B cell (primary cell): ENCODE measurements at regions not wholly inside any gene's neighbourhood (a gene's known extent, or its start where the extent isn't known, plus 50 kb on each side); places are given as distances from the start of the nearest gene placed in this dataset.

Experiments
- ATAC-seq: fragments of 200-7000 bp; cut with Tn5 transposase; one replicate; pipeline ENCODE4 v1.10.0; 2021; ENCODE audit warnings: low read depth, mild to moderate bottlenecking, moderate number of reproducible peaks, moderate library complexity
- CTCF ChIA-PET: fragments of 350-600 bp; sonication (Branson Sonifier 250); formaldehyde crosslinking; loops from one replicate; lab custom pipeline; 2021; ENCODE audit warnings: antibody characterized with exemption, inconsistent platforms; lab: Charles Lee
- POLR2A ChIA-PET: fragments of 350-600 bp; sonication (Branson Sonifier 250); formaldehyde crosslinking; loops from one replicate; lab custom pipeline; 2021; ENCODE audit warnings: antibody characterized with exemption; lab: Charles Lee
- DNase-seq: peaks from one replicate; pipeline ENCODE4 v3.0.0; 2013
- H2AFZ ChIP-seq: 2 replicates; pipeline ENCODE4 v1.6.1; 2012; ENCODE audit warnings: mild to moderate bottlenecking, low read depth, low read length; ENCODE audit not compliant: insufficient read depth, poor library complexity, severe bottlenecking
- H3K27ac ChIP-seq, 2 donors: 1 replicate in 1 of 2; 2 replicates in 1 of 2; pipeline ENCODE4 v1.5.1; 2012 to 2013; ENCODE audit warnings: low read length in 2 of 2, mild to moderate bottlenecking in 2 of 2, moderate library complexity in 1 of 2
- H3K27me3 ChIP-seq, 4 experiments: fragments of 200-600 bp in 1 of 4; sonication (generic) in 1 of 4; replicated peaks in 1 of 4; 1 replicate in 2 of 4; 2 replicates in 2 of 4; pipeline versions ENCODE4 v1.6.1 to v1.7.0; 2013 to 2016; ENCODE audit warnings: low read length in 3 of 4, mild to moderate bottlenecking in 2 of 4, mixed read lengths in 1 of 4, moderate library complexity in 1 of 4; ENCODE audit not compliant: insufficient read depth in 4 of 4, control insufficient read depth in 3 of 4; ENCODE audit errors: control extremely low read depth in 1 of 4
- H3K36me3 ChIP-seq, 2 experiments: replicated peaks in 1 of 2; 1 replicate in 1 of 2; 2 replicates in 1 of 2; pipeline versions ENCODE4 v1.6.1 to v1.7.1; 2013; ENCODE audit warnings: low read length in 1 of 2; ENCODE audit not compliant: insufficient read depth in 2 of 2, control insufficient read depth in 1 of 2; ENCODE audit errors: control extremely low read depth in 1 of 2, extremely low read depth in 1 of 2
- H3K4me1 ChIP-seq, 2 donors: fragments of 200-600 bp in 1 of 2; sonication (generic) in 1 of 2; 1 replicate in 1 of 2; 2 replicates in 1 of 2; pipeline versions ENCODE4 v1.5.1 to v1.6.1; 2013 to 2017; ENCODE audit warnings: low read length in 2 of 2; ENCODE audit not compliant: control insufficient read depth in 2 of 2, insufficient read depth in 2 of 2
- H3K4me2 ChIP-seq: replicated peaks from 2 replicates; pipeline ENCODE3; 2012; ENCODE audit warnings: mild to moderate bottlenecking, low read depth, low read length; ENCODE audit not compliant: poor library complexity, severe bottlenecking
- H3K4me3 ChIP-seq, 5 experiments: fragments of 200-600 bp in 1 of 5; sonication (generic) in 1 of 5; 1 replicate in 3 of 5; 2 replicates in 2 of 5; pipeline versions ENCODE4 v1.5.1 to v1.7.0; 2011 to 2016; ENCODE audit warnings: low read length in 4 of 5, mild to moderate bottlenecking in 4 of 5, low read depth in 2 of 5, control low read depth in 1 of 5, moderate library complexity in 1 of 5; ENCODE audit not compliant: insufficient read depth in 1 of 5; ENCODE audit errors: control extremely low read depth in 1 of 5, extremely low read depth in 1 of 5
- H3K79me2 ChIP-seq: fragments of 200-600 bp; sonication (generic); one replicate; pipeline ENCODE4 v1.6.0; 2016; ENCODE audit warnings: low read length; ENCODE audit not compliant: control insufficient read depth, insufficient read depth
- H3K9ac ChIP-seq: fragments of 200-600 bp; sonication (generic); 2 replicates; pipeline ENCODE4 v1.6.1; 2017; ENCODE audit warnings: mild to moderate bottlenecking, low read length, moderate library complexity
- H3K9me3 ChIP-seq, 3 donors: one replicate each; pipeline versions ENCODE4 v1.6.1 to v1.7.1; 2013; ENCODE audit warnings: low read length in 2 of 3; ENCODE audit not compliant: control insufficient read depth in 2 of 3, insufficient read depth in 1 of 3; ENCODE audit errors: control extremely low read depth in 1 of 3
- H4K20me1 ChIP-seq: 2 replicates; pipeline ENCODE4 v1.6.0; 2012; ENCODE audit warnings: mild to moderate bottlenecking, low read length; ENCODE audit not compliant: insufficient read depth, control insufficient read depth, poor library complexity, severe bottlenecking
- H3K27ac Mint-ChIP-seq: one replicate; pipeline ENCODE4 v1.8.0; 2021; ENCODE audit warnings: mixed read lengths
- H3K27me3 Mint-ChIP-seq: one replicate; pipeline ENCODE4 v1.8.0; 2021; ENCODE audit warnings: mixed read lengths
- H3K4me1 Mint-ChIP-seq: one replicate; pipeline ENCODE4 v1.8.0; 2021; ENCODE audit warnings: mixed read lengths
- H3K4me3 Mint-ChIP-seq: one replicate; pipeline ENCODE4 v1.8.0; 2021; ENCODE audit warnings: mixed read lengths
- H3K9me3 Mint-ChIP-seq: one replicate; pipeline ENCODE4 v1.8.0; 2022; ENCODE audit warnings: mixed read lengths; ENCODE audit not compliant: insufficient read depth
- EZH2 ChIP-seq: IDR thresholded peaks from 2 replicates; pipeline ENCODE4 v1.6.1; 2012; ENCODE audit warnings: borderline replicate concordance, low read depth, mild to moderate bottlenecking, moderate library complexity, low read length; ENCODE audit not compliant: insufficient read depth, poor library complexity, severe bottlenecking
- WGBS: methylation state at CpG from one replicate; pipeline ENCODE4 v1.1.5; 2013; ENCODE audit warnings: missing lambda C conversion rate; ENCODE audit not compliant: insufficient coverage; 5-methylcytosine and 5-hydroxymethylcytosine counted together
- intact Hi-C: fragments of 100-400 bp; cut with micrococcal nuclease; formaldehyde crosslinking; loops from one replicate; pipeline ENCODE4 v1.10.0; 2022
- TF ChIP-seq, protein P1 (sequence below): fragments of 200-600 bp; IDR thresholded peaks from one replicate; pipeline ENCODE4 v1.8.0; 2022; ENCODE audit warnings: antibody characterized with exemption, mild to moderate bottlenecking

DNA sequence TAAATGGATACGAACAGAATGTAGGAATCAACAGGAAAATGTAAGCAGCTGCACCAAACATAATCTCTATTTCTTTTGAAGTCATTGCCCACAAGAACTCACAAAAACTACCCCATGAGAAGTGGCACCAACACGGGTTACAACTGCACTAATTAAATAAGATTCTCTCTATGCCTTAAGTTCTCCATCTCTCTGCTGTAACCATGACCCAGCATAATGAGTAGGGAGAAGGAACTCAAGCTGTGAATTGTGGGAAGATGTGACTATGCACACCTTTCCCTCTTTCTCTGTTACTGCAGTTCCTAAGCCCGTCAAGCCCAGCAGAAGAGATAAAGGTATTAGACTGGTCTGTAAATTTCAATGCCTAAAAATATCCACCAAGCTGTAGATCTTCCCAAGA, 614.0 kb downstream of the USP25 start:
- TF ChIP-seq EZH2: no peak
- TF ChIP-seq, protein P1, sequence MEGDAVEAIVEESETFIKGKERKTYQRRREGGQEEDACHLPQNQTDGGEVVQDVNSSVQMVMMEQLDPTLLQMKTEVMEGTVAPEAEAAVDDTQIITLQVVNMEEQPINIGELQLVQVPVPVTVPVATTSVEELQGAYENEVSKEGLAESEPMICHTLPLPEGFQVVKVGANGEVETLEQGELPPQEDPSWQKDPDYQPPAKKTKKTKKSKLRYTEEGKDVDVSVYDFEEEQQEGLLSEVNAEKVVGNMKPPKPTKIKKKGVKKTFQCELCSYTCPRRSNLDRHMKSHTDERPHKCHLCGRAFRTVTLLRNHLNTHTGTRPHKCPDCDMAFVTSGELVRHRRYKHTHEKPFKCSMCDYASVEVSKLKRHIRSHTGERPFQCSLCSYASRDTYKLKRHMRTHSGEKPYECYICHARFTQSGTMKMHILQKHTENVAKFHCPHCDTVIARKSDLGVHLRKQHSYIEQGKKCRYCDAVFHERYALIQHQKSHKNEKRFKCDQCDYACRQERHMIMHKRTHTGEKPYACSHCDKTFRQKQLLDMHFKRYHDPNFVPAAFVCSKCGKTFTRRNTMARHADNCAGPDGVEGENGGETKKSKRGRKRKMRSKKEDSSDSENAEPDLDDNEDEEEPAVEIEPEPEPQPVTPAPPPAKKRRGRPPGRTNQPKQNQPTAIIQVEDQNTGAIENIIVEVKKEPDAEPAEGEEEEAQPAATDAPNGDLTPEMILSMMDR: no peak
- CTCF ChIA-PET: interaction anchor here (1.3 kb wide), 1 partner anchor 13 kb away, joined by 3 read pairs; no protein-coding TSS in a partner anchor
- WGBS: no CpG with 5 or more reads among the region's 3 CpGs

DNA sequence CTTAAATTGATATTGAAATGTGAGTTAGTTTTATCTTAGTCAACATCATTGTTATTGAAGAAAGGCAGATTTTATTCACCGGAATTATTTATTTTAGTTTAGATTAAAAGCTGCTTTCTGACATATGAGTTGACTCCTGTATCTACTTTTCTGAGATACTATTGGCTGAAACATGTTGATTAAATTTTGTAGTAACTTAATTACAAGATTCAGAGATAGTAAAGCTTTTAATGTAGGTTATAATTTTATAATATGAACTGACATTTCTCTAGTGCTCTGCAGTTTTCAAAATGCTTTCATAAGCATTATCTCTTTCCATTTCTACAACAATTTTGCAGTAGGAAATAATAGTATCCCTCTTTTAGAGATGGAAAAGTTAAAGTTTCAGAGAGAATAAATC, 616.0 kb downstream of the USP25 start:
- Histone ChIP-seq H3K36me3 (no peaks in the 10 kb centered on the region), H3K4me3 (no peak overlapping the region), H3K27me3 (no peaks in the 10 kb centered on the region), H3K27ac (no peak overlapping the region), H3K9ac (no peak overlapping the region), H3K4me1 (no peaks in the 10 kb centered on the region), H3K79me2 (no peaks in the 10 kb centered on the region), H3K4me2 (no peak overlapping the region), H4K20me1 (no peaks in the 10 kb centered on the region), H3K9me3 (no peaks in the 10 kb centered on the region), H2AFZ (no peak overlapping the region)
- Mint-ChIP-seq H3K27me3 (no peaks in the 10 kb centered on the region), H3K9me3 (no peaks in the 10 kb centered on the region), H3K4me3 (no peak overlapping the region), H3K4me1 (no peaks in the 10 kb centered on the region), H3K27ac (no peak overlapping the region)
- ChIA-PET CTCF (no interaction called here), POLR2A (no interaction called here)
- TF ChIP-seq EZH2: no peak
- TF ChIP-seq, protein P1: no peak
- DNase-seq: no peak
- intact Hi-C loops: no loop called here
- WGBS: no CpG with 5 or more reads among the region's 1 CpG
- ATAC-seq: no peak

More for the DNA sequence above, 614.0 kb downstream of the USP25 start:
- H3K27me3 ChIP-seq: no peaks in the 10 kb centered on the region
- H3K4me3 ChIP-seq: no peak overlapping the region
- H3K9me3 Mint-ChIP-seq: no peaks in the 10 kb centered on the region
- H3K36me3 ChIP-seq: no peaks in the 10 kb centered on the region
- H3K9me3 ChIP-seq: no peaks in the 10 kb centered on the region
- POLR2A ChIA-PET: no interaction called here
- ATAC-seq: no peak
- H3K4me1 ChIP-seq: no peaks in the 10 kb centered on the region
- H3K27me3 Mint-ChIP-seq: no peaks in the 10 kb centered on the region
- H2AFZ ChIP-seq: no peak overlapping the region
- no peak overlapping the region for H3K27ac Mint-ChIP-seq
- no peak overlapping the region for H3K4me3 Mint-ChIP-seq
- H4K20me1 ChIP-seq: no peaks in the 10 kb centered on the region
- no peak overlapping the region for H3K4me2 ChIP-seq
- no peak for DNase-seq
- no peak overlapping the region for H3K9ac ChIP-seq
- H3K27ac ChIP-seq: no peak overlapping the region
- no peaks in the 10 kb centered on the region for H3K4me1 Mint-ChIP-seq
- no peaks in the 10 kb centered on the region for H3K79me2 ChIP-seq
- intact Hi-C loops: no loop called here
